GM12873 (cell line): ENCODE measurements at regions not wholly inside any gene's neighbourhood (a gene's known extent, or its start where the extent isn't known, plus 50 kb on each side); places are given as distances from the start of the nearest gene placed in this dataset.

Experiments used
- TF ChIP-seq, protein P1 (sequence below): IDR thresholded peaks from 2 replicates; pipeline ENCODE4 v1.5.1; 2012; ENCODE audit warnings: low read depth, mild to moderate bottlenecking, moderate library complexity, low read length, control low read depth; ENCODE audit not compliant: insufficient read depth; ENCODE audit errors: missing control alignments

DNA sequence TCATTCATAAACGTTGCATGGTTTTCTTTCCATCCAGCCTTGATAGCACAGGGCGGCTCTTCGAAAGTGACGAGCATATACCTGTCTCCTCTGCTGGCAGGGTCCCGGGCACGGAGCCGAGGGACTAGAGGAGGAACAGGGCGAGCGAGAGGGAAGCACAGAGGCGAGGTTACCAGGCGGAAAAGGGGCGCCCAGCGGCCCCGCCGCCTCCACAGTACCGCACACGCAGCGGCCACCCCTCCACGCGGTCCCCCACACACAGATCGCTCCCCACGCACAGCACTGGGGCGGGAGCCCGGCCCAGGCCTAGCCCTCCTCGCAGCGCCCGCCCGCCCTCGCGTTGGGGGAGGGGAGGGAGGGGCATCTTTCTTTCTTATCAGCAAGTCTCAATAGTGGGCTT lies 296.6 kb upstream of the DAB2 start:
- TF ChIP-seq, protein P1, sequence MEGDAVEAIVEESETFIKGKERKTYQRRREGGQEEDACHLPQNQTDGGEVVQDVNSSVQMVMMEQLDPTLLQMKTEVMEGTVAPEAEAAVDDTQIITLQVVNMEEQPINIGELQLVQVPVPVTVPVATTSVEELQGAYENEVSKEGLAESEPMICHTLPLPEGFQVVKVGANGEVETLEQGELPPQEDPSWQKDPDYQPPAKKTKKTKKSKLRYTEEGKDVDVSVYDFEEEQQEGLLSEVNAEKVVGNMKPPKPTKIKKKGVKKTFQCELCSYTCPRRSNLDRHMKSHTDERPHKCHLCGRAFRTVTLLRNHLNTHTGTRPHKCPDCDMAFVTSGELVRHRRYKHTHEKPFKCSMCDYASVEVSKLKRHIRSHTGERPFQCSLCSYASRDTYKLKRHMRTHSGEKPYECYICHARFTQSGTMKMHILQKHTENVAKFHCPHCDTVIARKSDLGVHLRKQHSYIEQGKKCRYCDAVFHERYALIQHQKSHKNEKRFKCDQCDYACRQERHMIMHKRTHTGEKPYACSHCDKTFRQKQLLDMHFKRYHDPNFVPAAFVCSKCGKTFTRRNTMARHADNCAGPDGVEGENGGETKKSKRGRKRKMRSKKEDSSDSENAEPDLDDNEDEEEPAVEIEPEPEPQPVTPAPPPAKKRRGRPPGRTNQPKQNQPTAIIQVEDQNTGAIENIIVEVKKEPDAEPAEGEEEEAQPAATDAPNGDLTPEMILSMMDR = no peak

GRCh38 chr5:39720136-39720535 lies 295.4 kb upstream of the DAB2 start:
- TF ChIP-seq, protein P1 = no peak

DNA sequence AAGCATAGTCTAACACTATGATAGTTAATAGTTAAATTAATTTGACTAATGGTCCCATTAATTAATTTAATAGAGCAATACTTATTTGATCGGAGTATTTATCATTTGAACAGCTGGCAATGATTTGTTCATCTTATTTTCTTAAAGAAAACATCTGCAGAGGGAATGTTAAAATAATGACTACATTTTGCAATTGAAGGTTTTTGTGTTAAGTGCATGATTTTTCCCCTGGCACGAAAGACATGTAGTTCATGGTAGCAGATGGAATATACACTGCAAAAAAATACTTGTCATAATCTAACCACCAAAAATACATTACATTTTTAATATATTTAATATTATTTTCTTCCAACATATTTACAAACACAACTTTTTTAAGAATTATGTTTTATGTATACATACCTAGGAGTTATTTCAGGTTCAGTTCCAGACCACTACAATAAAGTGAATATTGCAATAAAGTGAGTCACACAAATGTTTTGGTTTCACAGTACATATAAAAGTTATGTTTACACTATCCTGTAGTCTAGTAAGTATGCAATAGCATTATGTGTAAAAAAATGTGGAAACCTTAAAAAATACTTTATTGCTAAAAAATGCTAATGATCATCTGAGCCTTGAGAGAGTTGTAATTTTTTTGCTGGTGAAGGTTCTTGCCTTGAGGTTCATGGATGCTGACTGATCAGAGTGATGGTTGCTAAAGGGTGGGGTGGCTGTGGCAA lies 292.6 kb upstream of the DAB2 start:
- TF ChIP-seq, protein P1 = no peak

DNA sequence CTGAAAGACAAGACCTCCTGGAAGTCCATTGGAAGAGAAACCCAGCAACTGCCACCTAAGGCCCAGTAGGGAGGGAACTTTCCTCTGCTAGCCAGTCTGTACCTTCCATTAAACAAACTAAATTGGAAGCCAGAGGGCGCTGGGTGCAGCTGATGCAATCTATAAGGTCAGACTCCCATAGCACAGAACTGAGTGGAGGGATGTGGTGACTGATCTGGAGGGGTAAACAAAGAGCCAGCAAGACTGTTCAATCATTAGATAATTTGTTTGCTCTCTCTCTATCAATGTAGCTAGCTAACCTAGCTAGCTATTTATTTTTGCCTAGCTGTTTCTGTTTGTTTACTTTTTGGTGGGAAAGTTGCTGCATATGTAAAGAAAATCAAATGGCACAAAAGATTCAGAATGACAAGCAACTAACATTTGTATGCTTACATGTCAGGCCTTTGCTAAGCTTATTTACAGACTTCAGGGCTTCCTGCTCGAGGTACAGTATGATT lies 291.8 kb upstream of the DAB2 start:
- TF ChIP-seq, protein P1 = peak; percentile 45

GRCh38 chr5:39714036-39714698 lies 289.4 kb upstream of the DAB2 start:
- TF ChIP-seq, protein P1 = peak; percentile 54

DNA sequence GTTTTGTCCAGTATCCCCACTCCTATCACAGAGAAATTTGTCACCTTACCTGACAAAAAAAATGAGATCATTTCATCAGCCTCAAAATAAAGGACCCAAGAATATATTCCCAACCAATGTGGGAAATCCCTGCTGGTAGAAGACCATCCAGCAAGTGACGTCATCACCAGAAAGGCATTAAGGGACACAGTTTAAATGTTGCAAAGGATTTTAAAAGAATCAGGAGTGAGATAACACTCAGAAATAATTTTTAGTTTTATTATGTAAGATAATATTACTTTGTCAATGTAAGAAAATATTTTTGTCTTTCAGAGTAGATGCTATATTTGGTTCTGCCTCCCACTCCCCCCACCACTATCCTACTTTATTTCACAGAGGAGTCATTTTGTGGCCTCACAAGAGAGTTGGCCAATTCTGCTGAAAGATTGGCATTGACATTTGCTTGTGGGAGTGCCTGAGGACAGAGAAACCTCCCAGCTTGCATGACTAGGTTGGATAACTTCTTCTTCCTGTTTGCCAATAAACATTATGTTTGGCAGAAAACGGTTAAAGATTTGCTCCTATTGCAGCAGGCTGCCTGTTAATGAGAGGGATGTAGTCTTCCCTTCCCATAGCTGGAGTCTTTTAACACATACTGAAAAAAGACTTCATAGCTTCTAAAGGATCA lies 288.6 kb upstream of the DAB2 start:
- TF ChIP-seq, protein P1 = no peak

DNA sequence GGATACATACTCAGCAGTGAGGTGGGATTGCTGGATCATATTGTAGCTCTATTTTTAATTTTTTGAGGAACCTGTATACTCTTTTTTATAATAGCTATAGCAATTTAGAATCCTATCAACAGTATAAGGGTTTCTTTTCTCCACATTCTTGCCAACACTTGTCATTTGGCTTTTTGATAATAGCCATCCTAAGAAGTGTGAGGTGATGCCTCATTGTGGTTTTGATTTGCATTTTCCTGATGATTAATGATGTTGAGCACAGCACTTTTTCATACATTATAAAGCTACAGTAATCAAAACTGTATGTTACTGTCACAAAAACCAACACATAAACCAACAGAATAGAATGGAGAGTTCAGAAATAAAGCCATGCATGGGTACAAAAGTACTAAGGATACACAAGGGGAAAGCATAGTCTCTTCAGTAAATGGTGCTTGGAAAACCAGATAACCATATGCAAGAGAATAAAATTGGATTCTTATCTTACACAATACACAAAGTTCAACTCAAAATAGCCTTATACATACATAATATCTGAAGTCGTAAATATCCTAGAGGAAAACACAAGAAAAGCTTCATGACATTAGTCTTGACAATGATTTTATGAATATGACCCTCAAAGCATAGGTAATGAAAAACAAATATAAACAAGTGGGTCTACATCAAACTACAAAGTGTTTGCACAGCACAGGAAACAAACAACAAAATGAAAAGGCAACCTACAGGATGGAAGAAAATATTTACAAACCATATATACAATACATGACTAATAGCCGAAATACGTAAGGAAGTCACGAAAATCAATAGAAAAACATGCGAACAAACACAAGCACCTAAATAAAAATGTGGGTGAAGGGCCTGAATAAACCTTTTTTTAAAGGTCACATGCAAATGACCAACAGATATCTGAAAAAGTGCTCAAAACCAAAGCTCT lies 287.8 kb upstream of the DAB2 start:
- TF ChIP-seq, protein P1 = no peak
